ENCODE measurements at regions not wholly inside any gene's neighbourhood (a gene's known extent, or its start where the extent isn't known, plus 50 kb on each side); places are given as distances from the start of the nearest gene placed in this dataset.

DNA sequence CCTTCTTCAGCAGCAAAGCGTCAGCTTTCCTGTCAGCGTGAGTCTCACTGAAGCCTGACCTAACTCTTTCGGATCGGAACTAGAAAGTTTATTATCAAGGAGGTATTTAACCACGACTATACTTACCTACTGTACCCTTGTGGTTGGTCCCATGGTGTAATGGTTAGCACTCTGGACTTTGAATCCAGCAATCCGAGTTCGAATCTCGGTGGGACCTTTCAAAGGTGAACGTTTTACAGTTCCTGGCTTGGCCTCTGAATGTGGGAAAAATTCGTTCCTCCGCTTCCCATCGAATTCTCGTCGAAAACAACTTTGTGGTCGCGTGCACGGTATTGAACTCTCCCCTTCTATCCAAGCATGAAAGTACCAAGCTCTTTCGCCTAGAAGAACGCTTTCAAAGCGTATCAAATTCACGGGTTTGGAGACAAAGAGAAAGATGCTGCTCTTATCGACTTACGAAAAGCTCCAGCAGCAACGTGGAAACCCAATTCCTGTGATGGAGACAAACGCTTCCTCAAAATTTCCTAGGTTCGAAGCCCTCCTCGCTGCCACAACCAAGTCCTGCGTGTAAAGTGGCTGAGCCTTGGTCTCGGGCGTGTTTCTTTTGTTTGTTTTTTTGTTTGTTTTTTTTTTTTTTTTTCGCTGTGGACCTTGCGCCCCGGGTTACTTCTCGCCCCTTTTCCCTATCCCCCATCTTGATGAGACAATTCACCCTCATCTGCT, 63.7 kb downstream of the GPX5 start:
- ATAC-seq (ENCODE audit: low read depth): no peak
- intact Hi-C loops (cut with micrococcal nuclease): loop anchor here (2.0 kb wide), 1 partner anchor 195 kb away; no protein-coding TSS in a partner anchor
- H3K4me3 Mint-ChIP-seq: no peak overlapping the region
- POLR2A ChIA-PET: interaction anchor here (0.7 kb wide), 1 partner anchor 301 kb away, joined by 7 read pairs; no protein-coding TSS in a partner anchor
- H3K9me3 Mint-ChIP-seq: peaks cover 16% of the 10 kb centered on the region
- no peak overlapping the region for H3K27ac Mint-ChIP-seq
- peaks cover 2% of the 10 kb centered on the region for H3K36me3 Mint-ChIP-seq (ENCODE audit: low read depth)
- no peak for DNase-seq
- TF ChIP-seq, protein P1, sequence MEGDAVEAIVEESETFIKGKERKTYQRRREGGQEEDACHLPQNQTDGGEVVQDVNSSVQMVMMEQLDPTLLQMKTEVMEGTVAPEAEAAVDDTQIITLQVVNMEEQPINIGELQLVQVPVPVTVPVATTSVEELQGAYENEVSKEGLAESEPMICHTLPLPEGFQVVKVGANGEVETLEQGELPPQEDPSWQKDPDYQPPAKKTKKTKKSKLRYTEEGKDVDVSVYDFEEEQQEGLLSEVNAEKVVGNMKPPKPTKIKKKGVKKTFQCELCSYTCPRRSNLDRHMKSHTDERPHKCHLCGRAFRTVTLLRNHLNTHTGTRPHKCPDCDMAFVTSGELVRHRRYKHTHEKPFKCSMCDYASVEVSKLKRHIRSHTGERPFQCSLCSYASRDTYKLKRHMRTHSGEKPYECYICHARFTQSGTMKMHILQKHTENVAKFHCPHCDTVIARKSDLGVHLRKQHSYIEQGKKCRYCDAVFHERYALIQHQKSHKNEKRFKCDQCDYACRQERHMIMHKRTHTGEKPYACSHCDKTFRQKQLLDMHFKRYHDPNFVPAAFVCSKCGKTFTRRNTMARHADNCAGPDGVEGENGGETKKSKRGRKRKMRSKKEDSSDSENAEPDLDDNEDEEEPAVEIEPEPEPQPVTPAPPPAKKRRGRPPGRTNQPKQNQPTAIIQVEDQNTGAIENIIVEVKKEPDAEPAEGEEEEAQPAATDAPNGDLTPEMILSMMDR (IDR thresholded peaks at IDR 0.05): no peak
- H3K27me3 Mint-ChIP-seq: peaks cover 75% of the 10 kb centered on the region
- H3K4me1 Mint-ChIP-seq: peaks cover 22% of the 10 kb centered on the region
- CTCF ChIA-PET: no interaction called here

DNA sequence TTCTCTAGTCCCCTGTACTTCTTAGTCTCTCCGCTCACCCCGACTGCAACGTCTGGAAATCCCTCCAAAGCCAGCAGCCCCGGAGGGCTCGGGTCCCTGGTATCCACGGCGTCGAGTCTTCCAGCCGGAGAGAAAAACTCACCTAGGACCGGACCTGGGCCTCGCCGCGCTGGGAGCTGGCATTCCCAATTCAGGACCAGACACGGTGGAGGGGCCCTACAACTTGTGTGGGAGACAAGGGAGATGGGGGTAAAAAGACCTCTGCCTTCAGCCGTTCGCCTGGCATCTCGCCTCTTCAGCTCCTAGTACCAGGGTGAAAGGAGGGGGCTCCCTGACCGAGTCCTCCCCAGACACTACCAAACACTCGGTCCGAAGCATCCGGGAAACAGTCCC, 64.3 kb downstream of the GPX5 start:
- Mint-ChIP-seq H3K36me3 (ENCODE audit: low read depth) (peaks cover 2% of the 10 kb centered on the region), H3K27me3 (peaks cover 74% of the 10 kb centered on the region), H3K4me1 (peaks cover 22% of the 10 kb centered on the region), H3K4me3 (no peak overlapping the region), H3K27ac (no peak overlapping the region), H3K9me3 (peaks cover 16% of the 10 kb centered on the region)
- intact Hi-C loops (cut with micrococcal nuclease): loop anchor here (2.0 kb wide), 1 partner anchor 195 kb away; no protein-coding TSS in a partner anchor
- no peak for DNase-seq
- ChIA-PET CTCF (no interaction called here), POLR2A (no interaction called here)
- ATAC-seq (ENCODE audit: low read depth): no peak
- TF ChIP-seq, protein P1 (IDR thresholded peaks at IDR 0.05): no peak

DNA sequence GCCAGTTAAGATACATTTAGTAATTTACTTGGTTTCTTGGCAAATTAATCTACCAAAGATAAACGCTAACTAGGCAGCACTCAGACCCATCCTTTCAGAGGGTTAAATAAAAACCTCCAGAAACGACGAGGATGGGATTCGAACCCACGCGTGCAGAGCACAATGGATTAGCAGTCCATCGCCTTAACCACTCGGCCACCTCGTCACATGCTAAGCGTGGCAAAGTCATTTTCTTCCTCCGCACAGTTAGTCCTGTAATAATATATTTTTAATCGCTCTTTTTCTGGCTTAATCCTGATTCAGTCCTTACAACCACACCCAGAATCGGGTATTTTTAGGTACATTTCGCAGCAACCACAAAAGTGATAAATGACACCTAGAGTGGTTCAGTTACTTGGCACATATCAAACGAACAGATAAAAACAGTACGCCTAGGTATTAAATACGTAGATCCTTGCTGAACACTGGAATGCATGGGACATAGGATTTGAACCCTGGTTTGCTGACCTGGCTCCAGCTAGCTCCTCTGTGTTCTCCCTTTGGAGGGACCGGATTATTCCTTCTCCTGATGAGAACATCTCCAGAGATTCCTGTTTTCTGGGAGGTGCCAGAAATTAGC, 71.6 kb downstream of the GPX5 start:
- ATAC-seq (ENCODE audit: low read depth): no peak
- H3K4me1 Mint-ChIP-seq: no peaks in the 10 kb centered on the region
- POLR2A ChIA-PET: no interaction called here
- no peak overlapping the region for H3K27ac Mint-ChIP-seq
- intact Hi-C loops (cut with micrococcal nuclease): no loop called here
- TF ChIP-seq, protein P1 (IDR thresholded peaks at IDR 0.05): no peak
- DNase-seq: no peak
- peaks cover 10% of the 10 kb centered on the region for H3K9me3 Mint-ChIP-seq
- peaks cover 28% of the 10 kb centered on the region for H3K27me3 Mint-ChIP-seq
- H3K36me3 Mint-ChIP-seq (ENCODE audit: low read depth): no peaks in the 10 kb centered on the region
- H3K4me3 Mint-ChIP-seq: no peak overlapping the region
- CTCF ChIA-PET: no interaction called here

DNA sequence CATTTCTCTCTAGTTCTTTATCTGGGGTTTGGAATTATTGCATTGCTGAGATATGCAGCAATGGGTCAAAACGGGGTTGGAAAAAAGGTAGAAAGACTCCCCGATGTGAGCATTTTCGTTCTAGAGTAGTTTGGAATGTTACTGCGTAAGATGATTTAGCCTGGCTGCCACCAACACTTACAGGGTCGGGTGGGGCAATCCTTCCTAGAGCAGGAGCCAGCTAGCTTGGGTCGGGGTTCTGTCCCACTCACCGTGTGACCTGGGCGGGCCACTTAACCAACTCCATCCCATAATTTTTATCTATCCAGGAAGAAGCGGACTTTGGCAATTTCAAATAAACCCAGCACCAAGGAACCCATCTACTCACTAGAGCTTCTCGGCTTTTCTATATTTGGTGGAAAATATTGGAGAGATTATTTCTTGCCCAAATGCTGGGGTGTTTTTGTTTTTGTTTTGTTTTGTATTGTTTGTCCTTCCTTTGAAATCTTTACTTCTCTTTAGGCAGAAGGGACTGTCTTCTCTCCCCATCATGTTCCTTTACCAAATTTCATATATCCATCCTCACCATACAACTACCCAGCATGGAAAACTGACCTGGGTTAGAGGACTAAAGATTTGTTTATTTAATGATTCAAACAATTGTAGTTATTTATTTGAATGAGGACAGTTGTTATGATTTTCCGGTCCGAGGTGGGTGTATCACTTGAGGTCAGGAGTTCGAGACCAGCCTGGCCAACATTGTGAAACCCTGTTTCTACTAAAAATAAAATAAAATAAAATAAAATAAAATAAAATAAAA, 72.4 kb downstream of the GPX5 start:
- intact Hi-C loops (cut with micrococcal nuclease): no loop called here
- no peak for DNase-seq

More for the DNA sequence above, 72.4 kb downstream of the GPX5 start:
- H3K27me3 Mint-ChIP-seq: peaks cover 26% of the 10 kb centered on the region
- H3K9me3 Mint-ChIP-seq: peaks cover 10% of the 10 kb centered on the region
- no peak for ATAC-seq (ENCODE audit: low read depth)
- H3K36me3 Mint-ChIP-seq (ENCODE audit: low read depth): no peaks in the 10 kb centered on the region
- CTCF ChIA-PET: no interaction called here
- no peak overlapping the region for H3K4me3 Mint-ChIP-seq
- TF ChIP-seq, protein P1 (IDR thresholded peaks at IDR 0.05): no peak
- no peak overlapping the region for H3K27ac Mint-ChIP-seq
- POLR2A ChIA-PET: no interaction called here
- no peaks in the 10 kb centered on the region for H3K4me1 Mint-ChIP-seq

Data from activated B cell treated with CpG ODN at 0.5 μM for 24 hours (primary cell).